DND-41 (cell line): ENCODE measurements at regions not wholly inside any gene's neighbourhood (a gene's known extent, or its start where the extent isn't known, plus 50 kb on each side); places are given as distances from the start of the nearest gene placed in this dataset.
A peak's percentile ranks its signal among the peaks of the same experiment; 100 is the strongest.

Source experiments
- ATAC-seq: fragments of 200-7000 bp; cut with Tn5 transposase; 3 replicates; pipeline ENCODE4 v1.9.1; 2021; ENCODE audit warnings: low read depth; ENCODE audit not compliant: insufficient read depth
- DNase-seq: peaks from one replicate; pipeline ENCODE4 v3.0.0-alpha.2; 2020
- H2AFZ ChIP-seq: 2 replicates; pipeline ENCODE4 v1.6.0; 2012; ENCODE audit warnings: low read depth, low read length
- H3K27ac ChIP-seq: 2 replicates; pipeline ENCODE4 v1.5.1; 2012; ENCODE audit warnings: low read length, inconsistent platforms
- H3K27me3 ChIP-seq: fragments of 200-600 bp; sonication (generic); 2 replicates; pipeline ENCODE4 v1.6.0; 2012; ENCODE audit warnings: low read length, mild to moderate bottlenecking, inconsistent platforms; ENCODE audit not compliant: insufficient read depth, poor library complexity
- H3K36me3 ChIP-seq: 2 replicates; pipeline ENCODE4 v1.5.1; 2012; ENCODE audit warnings: low read length, inconsistent platforms; ENCODE audit not compliant: insufficient read depth
- H3K4me1 ChIP-seq: 2 replicates; pipeline ENCODE4 v1.5.1; 2012; ENCODE audit warnings: mild to moderate bottlenecking, low read length; ENCODE audit not compliant: insufficient read depth
- H3K4me2 ChIP-seq: 2 replicates; pipeline ENCODE4 v1.6.0; 2012; ENCODE audit warnings: mild to moderate bottlenecking, moderate library complexity, low read length, inconsistent platforms; ENCODE audit not compliant: insufficient read depth
- H3K4me3 ChIP-seq, 2 experiments: fragments of 200-600 bp in 1 of 2; shearing (Covaris generic) in 1 of 2; 2 replicates each; pipeline ENCODE4 v1.5.1; 2012 to 2016; ENCODE audit warnings: inconsistent platforms in 2 of 2, low read length in 2 of 2, mild to moderate bottlenecking in 2 of 2, low read depth in 1 of 2, moderate library complexity in 1 of 2
- H3K79me2 ChIP-seq: 2 replicates; pipeline ENCODE4 v1.6.0; 2012; ENCODE audit warnings: low read length, inconsistent platforms; ENCODE audit not compliant: insufficient read depth
- H3K9ac ChIP-seq: 2 replicates; pipeline ENCODE4 v1.6.0; 2012; ENCODE audit warnings: low read depth, mild to moderate bottlenecking, inconsistent platforms, low read length, moderate library complexity
- H3K9me3 ChIP-seq: 2 replicates; pipeline ENCODE4 v1.5.1; 2012; ENCODE audit warnings: low read length, moderate library complexity, mild to moderate bottlenecking, inconsistent platforms; ENCODE audit not compliant: insufficient read depth, severe bottlenecking
- H4K20me1 ChIP-seq: 2 replicates; pipeline ENCODE4 v1.6.0; 2012; ENCODE audit warnings: low read length; ENCODE audit not compliant: insufficient read depth
- CTCF ChIP-seq: IDR thresholded peaks from 2 replicates; pipeline ENCODE4 v1.5.1; 2012; ENCODE audit warnings: borderline replicate concordance, low read length, moderate library complexity, mild to moderate bottlenecking; ENCODE audit not compliant: poor library complexity, severe bottlenecking; ENCODE audit errors: extremely low read depth
- EZH2 ChIP-seq: IDR thresholded peaks from 3 replicates; pipeline ENCODE4 v1.6.1; 2012; ENCODE audit warnings: borderline replicate concordance, low read depth, mild to moderate bottlenecking, moderate library complexity, low read length, inconsistent platforms; ENCODE audit not compliant: severe bottlenecking

DNA sequence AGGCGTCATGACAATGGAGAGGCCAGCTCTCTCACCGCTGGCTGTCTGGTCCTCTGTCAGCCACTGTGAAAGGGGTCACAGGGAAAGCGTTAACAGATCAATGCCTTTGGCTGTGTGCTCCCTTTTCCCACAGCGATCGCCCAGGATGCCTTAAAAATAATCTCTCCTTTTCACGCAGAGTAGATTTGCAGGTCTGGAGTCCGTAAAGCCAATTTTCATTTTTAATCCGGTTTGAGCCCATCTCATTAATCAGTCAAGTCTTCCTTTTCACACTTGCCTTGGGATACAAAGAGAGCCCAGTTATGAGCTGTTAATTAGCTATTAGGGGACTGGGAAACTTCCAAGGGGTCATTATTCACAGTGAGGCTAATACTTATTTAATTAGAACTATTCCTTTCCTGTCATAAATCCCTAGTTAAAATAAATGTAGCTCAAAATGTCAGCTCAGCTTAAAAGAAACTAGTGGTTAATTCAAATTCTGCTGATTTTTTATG, 104.3 kb upstream of the RASGRP1 start:
- H3K4me3 ChIP-seq: no peak overlapping the region
- ATAC-seq: no peak
- H3K9ac ChIP-seq: no peak overlapping the region
- H3K36me3 ChIP-seq: no peaks in the 10 kb centered on the region
- no peaks in the 10 kb centered on the region for H4K20me1 ChIP-seq
- DNase-seq: no peak
- H3K4me2 ChIP-seq: no peak overlapping the region
- H2AFZ ChIP-seq: no peak overlapping the region
- H3K79me2 ChIP-seq: no peaks in the 10 kb centered on the region
- H3K27ac ChIP-seq: no peak overlapping the region
- H3K9me3 ChIP-seq: no peaks in the 10 kb centered on the region
- peaks cover 31% of the 10 kb centered on the region for H3K4me1 ChIP-seq
- H3K27me3 ChIP-seq: no peaks in the 10 kb centered on the region
- TF ChIP-seq CTCF (no peak), EZH2 (no peak)

- TF ChIP-seq CTCF (no peak), EZH2 (no peak)
- Histone ChIP-seq H3K4me2 (no peak overlapping the region), H2AFZ (no peak overlapping the region), H3K4me1 (peaks cover 31% of the 10 kb centered on the region), H3K79me2 (no peaks in the 10 kb centered on the region), H4K20me1 (no peaks in the 10 kb centered on the region), H3K27me3 (no peaks in the 10 kb centered on the region), H3K27ac (peak overlapping the region; percentile 46; the same call in 1 of the 2 replicates), H3K9me3 (no peaks in the 10 kb centered on the region), H3K4me3 (no peak overlapping the region), H3K36me3 (no peaks in the 10 kb centered on the region), H3K9ac (no peak overlapping the region)
- ATAC-seq: peak; percentile 66
- peak; percentile 41 for DNase-seq
These were observed 105.8 kb upstream of the RASGRP1 start for GRCh38 chr15:38670128-38671005.

- ATAC-seq: no peak
- Histone ChIP-seq H3K4me3 (no peak overlapping the region), H3K9me3 (no peaks in the 10 kb centered on the region), H3K79me2 (no peaks in the 10 kb centered on the region), H2AFZ (no peak overlapping the region), H3K4me2 (no peak overlapping the region), H3K9ac (no peak overlapping the region), H3K36me3 (no peaks in the 10 kb centered on the region), H3K4me1 (peaks cover 31% of the 10 kb centered on the region), H4K20me1 (no peaks in the 10 kb centered on the region), H3K27me3 (no peaks in the 10 kb centered on the region), H3K27ac (0 out of 2 replicates have a peak overlapping the region, but pooled peaks have one; percentile 15)
- DNase-seq: no peak
- TF ChIP-seq EZH2 (no peak), CTCF (no peak)
These were observed 106.4 kb upstream of the RASGRP1 start for GRCh38 chr15:38671006-38671387.
